PFSK-1 (cell line): ENCODE measurements at regions not wholly inside any gene's neighbourhood (a gene's known extent, or its start where the extent isn't known, plus 50 kb on each side); places are given as distances from the start of the nearest gene placed in this dataset.

Experiments used
- FOXP2 ChIP-seq: optimal IDR thresholded peaks from 2 replicates; pipeline ENCODE3; 2011; ENCODE audit warnings: borderline replicate concordance, control low read depth, inconsistent platforms; ENCODE audit not compliant: insufficient read depth; ENCODE audit errors: extremely low read length, extremely low read depth
- POLR2AphosphoS5 ChIP-seq: IDR thresholded peaks from 2 replicates; pipeline ENCODE4 v1.6.1; 2012; ENCODE audit warnings: low read depth, mild to moderate bottlenecking, control low read depth, low read length, moderate library complexity
- SIN3A ChIP-seq: IDR thresholded peaks from 2 replicates; pipeline ENCODE4 v1.6.1; 2012; ENCODE audit warnings: mild to moderate bottlenecking, low read length, moderate library complexity, borderline replicate concordance; ENCODE audit not compliant: insufficient read depth
- TAF1 ChIP-seq: IDR thresholded peaks from 2 replicates; pipeline ENCODE4 v1.6.1; 2012; ENCODE audit warnings: low read length, control low read depth, borderline replicate concordance; ENCODE audit not compliant: insufficient read depth
- TF ChIP-seq, protein P1 (sequence below), 2 experiments: IDR thresholded peaks; 2 replicates each; pipeline versions ENCODE4 v1.6.1 to v1.8.0; 2011 to 2012; ENCODE audit warnings: low read depth in 2 of 2, low read length in 2 of 2, control low read depth in 1 of 2, inconsistent platforms in 1 of 2, mild to moderate bottlenecking in 1 of 2, moderate library complexity in 1 of 2; ENCODE audit not compliant: insufficient read depth in 1 of 2

DNA sequence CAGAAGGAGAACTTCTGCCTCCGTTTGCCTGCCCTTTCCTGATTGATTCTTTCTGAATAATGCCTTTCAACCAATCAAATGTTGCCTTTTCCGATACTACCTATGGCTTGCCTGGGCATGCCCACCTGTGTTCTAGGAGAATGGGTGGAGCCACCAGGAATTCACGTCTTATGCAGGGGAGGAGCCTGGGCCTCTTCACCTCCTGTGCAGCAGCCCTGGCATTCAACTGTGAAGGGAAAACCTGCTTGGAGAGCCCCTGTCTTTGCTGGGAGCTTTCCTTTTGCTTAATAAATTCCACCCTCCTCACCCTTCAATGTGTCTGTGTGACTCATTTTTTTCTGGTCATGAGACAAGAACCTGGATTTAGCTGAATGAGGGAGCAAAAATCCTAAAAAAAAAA lies 730.7 kb downstream of the UQCRFS1 start:
- TF ChIP-seq TAF1 = no peak
- TF ChIP-seq POLR2AphosphoS5 = no peak
- TF ChIP-seq FOXP2 = no peak
- TF ChIP-seq SIN3A = no peak
- TF ChIP-seq, protein P1, sequence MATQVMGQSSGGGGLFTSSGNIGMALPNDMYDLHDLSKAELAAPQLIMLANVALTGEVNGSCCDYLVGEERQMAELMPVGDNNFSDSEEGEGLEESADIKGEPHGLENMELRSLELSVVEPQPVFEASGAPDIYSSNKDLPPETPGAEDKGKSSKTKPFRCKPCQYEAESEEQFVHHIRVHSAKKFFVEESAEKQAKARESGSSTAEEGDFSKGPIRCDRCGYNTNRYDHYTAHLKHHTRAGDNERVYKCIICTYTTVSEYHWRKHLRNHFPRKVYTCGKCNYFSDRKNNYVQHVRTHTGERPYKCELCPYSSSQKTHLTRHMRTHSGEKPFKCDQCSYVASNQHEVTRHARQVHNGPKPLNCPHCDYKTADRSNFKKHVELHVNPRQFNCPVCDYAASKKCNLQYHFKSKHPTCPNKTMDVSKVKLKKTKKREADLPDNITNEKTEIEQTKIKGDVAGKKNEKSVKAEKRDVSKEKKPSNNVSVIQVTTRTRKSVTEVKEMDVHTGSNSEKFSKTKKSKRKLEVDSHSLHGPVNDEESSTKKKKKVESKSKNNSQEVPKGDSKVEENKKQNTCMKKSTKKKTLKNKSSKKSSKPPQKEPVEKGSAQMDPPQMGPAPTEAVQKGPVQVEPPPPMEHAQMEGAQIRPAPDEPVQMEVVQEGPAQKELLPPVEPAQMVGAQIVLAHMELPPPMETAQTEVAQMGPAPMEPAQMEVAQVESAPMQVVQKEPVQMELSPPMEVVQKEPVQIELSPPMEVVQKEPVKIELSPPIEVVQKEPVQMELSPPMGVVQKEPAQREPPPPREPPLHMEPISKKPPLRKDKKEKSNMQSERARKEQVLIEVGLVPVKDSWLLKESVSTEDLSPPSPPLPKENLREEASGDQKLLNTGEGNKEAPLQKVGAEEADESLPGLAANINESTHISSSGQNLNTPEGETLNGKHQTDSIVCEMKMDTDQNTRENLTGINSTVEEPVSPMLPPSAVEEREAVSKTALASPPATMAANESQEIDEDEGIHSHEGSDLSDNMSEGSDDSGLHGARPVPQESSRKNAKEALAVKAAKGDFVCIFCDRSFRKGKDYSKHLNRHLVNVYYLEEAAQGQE (IDR thresholded peaks at IDR 0.05; ENCODE audit: insufficient read depth in 1 of 2, low read depth in 2 of 2, low read length in 2 of 2) = no peak

DNA sequence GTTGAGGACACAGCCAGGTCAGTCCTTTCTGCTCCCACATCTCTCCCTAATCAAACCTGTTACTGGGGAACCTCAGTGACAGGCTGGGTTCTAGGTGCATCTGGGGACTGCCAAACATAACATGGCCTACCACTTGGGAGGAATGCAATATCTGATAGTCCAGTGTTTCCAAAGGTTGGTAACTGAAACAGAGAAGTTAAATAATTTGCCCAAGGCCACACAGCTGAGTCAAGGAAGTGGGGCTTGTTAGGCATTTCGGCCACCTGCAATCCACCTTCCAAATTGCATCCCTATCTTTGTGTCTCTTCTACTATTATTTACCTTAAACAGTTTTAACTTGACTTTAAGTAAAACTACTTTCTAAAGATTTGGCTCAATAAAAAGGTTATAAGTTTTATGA lies 731.3 kb downstream of the UQCRFS1 start:
- TF ChIP-seq, protein P1 (IDR thresholded peaks at IDR 0.05; ENCODE audit: insufficient read depth in 1 of 2, low read depth in 2 of 2, low read length in 2 of 2) = no peak
- TF ChIP-seq FOXP2 = no peak
- TF ChIP-seq TAF1 = no peak
- TF ChIP-seq POLR2AphosphoS5 = no peak
- TF ChIP-seq SIN3A = no peak

- TF ChIP-seq TAF1 (no peak), SIN3A (no peak), POLR2AphosphoS5 (no peak), FOXP2 (no peak)
- TF ChIP-seq, protein P1 (IDR thresholded peaks at IDR 0.05; ENCODE audit: insufficient read depth in 1 of 2, low read depth in 2 of 2, low read length in 2 of 2) = no peak
Observed at GRCh38 chr19:28475525-28475924, 737.4 kb downstream of the UQCRFS1 start.

DNA sequence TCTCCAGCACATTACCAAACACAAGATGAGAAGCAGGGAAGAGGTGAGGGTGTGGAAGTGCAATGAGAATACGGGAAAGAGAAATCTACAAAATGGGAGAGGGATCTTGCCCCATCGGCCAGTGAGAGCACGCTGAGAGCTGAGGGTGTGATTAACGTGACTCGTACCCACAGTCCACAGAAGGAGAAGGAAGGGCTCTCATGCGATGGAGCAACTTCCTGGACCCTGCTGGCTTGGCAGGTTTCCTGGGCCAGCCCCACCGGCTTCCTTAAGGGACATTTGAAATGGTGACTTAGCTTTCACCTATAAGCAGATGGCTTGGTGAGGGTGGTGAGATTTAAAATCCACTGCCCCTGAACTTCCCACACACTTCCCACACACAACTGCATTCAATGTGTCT lies 740.1 kb downstream of the UQCRFS1 start:
- no peak for TF ChIP-seq TAF1
- no peak for TF ChIP-seq FOXP2
- no peak for TF ChIP-seq POLR2AphosphoS5
- no peak for TF ChIP-seq SIN3A
- TF ChIP-seq, protein P1 (IDR thresholded peaks at IDR 0.05; ENCODE audit: insufficient read depth in 1 of 2, low read depth in 2 of 2, low read length in 2 of 2) = no peak
